ENCODE measurements at regions not wholly inside any gene's neighbourhood (a gene's known extent, or its start where the extent isn't known, plus 50 kb on each side); places are given as distances from the start of the nearest gene placed in this dataset.

DNA sequence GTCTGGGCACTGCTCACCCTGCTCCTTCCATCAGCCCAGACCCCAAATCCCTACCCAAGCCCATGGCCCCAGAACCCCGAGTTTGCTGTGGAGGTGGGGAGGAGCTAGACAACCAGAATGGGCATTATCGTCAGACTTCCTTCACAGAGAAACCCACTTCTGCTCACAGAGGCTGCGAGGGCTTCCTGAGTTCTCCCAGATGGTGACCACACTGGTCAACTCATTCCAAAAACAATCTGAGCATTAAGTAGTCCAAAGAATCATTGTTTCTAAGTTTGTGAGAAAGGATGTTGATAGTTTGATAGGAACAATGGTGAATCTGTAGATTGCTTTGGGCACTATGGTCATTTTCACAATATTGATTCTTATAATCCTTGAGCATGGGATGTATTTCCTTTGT is 60.2 kb downstream of the LRRC30 start:
- no peak for TF ChIP-seq TEAD4 (CRISPR knock-in tag; IDR thresholded peaks at IDR 0.05)
- TF ChIP-seq, protein P1, sequence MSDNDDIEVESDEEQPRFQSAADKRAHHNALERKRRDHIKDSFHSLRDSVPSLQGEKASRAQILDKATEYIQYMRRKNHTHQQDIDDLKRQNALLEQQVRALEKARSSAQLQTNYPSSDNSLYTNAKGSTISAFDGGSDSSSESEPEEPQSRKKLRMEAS (CRISPR knock-in tag; IDR thresholded peaks at IDR 0.05) = no peak
- TF ChIP-seq EMX1 (CRISPR knock-in tag; IDR thresholded peaks at IDR 0.05) = no peak
